DND-41 (cell line): ENCODE measurements at regions not wholly inside any gene's neighbourhood (a gene's known extent, or its start where the extent isn't known, plus 50 kb on each side); places are given as distances from the start of the nearest gene placed in this dataset.
A peak's percentile ranks its signal among the peaks of the same experiment; 100 is the strongest.
"Not testable (repeated sequence)": the region's sequence is repeated elsewhere in the genome, so short reads cannot be mapped to it uniquely, and the experiment has no call there.

Experiments used
- ATAC-seq: fragments of 200-7000 bp; cut with Tn5 transposase; 3 replicates; pipeline ENCODE4 v1.9.1; 2021; ENCODE audit warnings: low read depth; ENCODE audit not compliant: insufficient read depth
- DNase-seq: peaks from one replicate; pipeline ENCODE4 v3.0.0-alpha.2; 2020
- H2AFZ ChIP-seq: 2 replicates; pipeline ENCODE4 v1.6.0; 2012; ENCODE audit warnings: low read depth, low read length
- H3K27ac ChIP-seq: 2 replicates; pipeline ENCODE4 v1.5.1; 2012; ENCODE audit warnings: low read length, inconsistent platforms
- H3K27me3 ChIP-seq: fragments of 200-600 bp; sonication (generic); 2 replicates; pipeline ENCODE4 v1.6.0; 2012; ENCODE audit warnings: low read length, mild to moderate bottlenecking, inconsistent platforms; ENCODE audit not compliant: insufficient read depth, poor library complexity
- H3K36me3 ChIP-seq: 2 replicates; pipeline ENCODE4 v1.5.1; 2012; ENCODE audit warnings: low read length, inconsistent platforms; ENCODE audit not compliant: insufficient read depth
- H3K4me1 ChIP-seq: 2 replicates; pipeline ENCODE4 v1.5.1; 2012; ENCODE audit warnings: mild to moderate bottlenecking, low read length; ENCODE audit not compliant: insufficient read depth
- H3K4me2 ChIP-seq: 2 replicates; pipeline ENCODE4 v1.6.0; 2012; ENCODE audit warnings: mild to moderate bottlenecking, moderate library complexity, low read length, inconsistent platforms; ENCODE audit not compliant: insufficient read depth
- H3K4me3 ChIP-seq, 2 experiments: fragments of 200-600 bp in 1 of 2; shearing (Covaris generic) in 1 of 2; 2 replicates each; pipeline ENCODE4 v1.5.1; 2012 to 2016; ENCODE audit warnings: inconsistent platforms in 2 of 2, low read length in 2 of 2, mild to moderate bottlenecking in 2 of 2, low read depth in 1 of 2, moderate library complexity in 1 of 2
- H3K79me2 ChIP-seq: 2 replicates; pipeline ENCODE4 v1.6.0; 2012; ENCODE audit warnings: low read length, inconsistent platforms; ENCODE audit not compliant: insufficient read depth
- H3K9ac ChIP-seq: 2 replicates; pipeline ENCODE4 v1.6.0; 2012; ENCODE audit warnings: low read depth, mild to moderate bottlenecking, inconsistent platforms, low read length, moderate library complexity
- H3K9me3 ChIP-seq: 2 replicates; pipeline ENCODE4 v1.5.1; 2012; ENCODE audit warnings: low read length, moderate library complexity, mild to moderate bottlenecking, inconsistent platforms; ENCODE audit not compliant: insufficient read depth, severe bottlenecking
- H4K20me1 ChIP-seq: 2 replicates; pipeline ENCODE4 v1.6.0; 2012; ENCODE audit warnings: low read length; ENCODE audit not compliant: insufficient read depth
- EZH2 ChIP-seq: IDR thresholded peaks from 3 replicates; pipeline ENCODE4 v1.6.1; 2012; ENCODE audit warnings: borderline replicate concordance, low read depth, mild to moderate bottlenecking, moderate library complexity, low read length, inconsistent platforms; ENCODE audit not compliant: severe bottlenecking
- TF ChIP-seq, protein P1 (sequence below): IDR thresholded peaks from 2 replicates; pipeline ENCODE4 v1.5.1; 2012; ENCODE audit warnings: borderline replicate concordance, low read length, moderate library complexity, mild to moderate bottlenecking; ENCODE audit not compliant: poor library complexity, severe bottlenecking; ENCODE audit errors: extremely low read depth

- no peak overlapping the region for H3K27ac ChIP-seq
- H3K9me3 ChIP-seq = peaks cover 21% of the 10 kb centered on the region
- TF ChIP-seq, protein P1, sequence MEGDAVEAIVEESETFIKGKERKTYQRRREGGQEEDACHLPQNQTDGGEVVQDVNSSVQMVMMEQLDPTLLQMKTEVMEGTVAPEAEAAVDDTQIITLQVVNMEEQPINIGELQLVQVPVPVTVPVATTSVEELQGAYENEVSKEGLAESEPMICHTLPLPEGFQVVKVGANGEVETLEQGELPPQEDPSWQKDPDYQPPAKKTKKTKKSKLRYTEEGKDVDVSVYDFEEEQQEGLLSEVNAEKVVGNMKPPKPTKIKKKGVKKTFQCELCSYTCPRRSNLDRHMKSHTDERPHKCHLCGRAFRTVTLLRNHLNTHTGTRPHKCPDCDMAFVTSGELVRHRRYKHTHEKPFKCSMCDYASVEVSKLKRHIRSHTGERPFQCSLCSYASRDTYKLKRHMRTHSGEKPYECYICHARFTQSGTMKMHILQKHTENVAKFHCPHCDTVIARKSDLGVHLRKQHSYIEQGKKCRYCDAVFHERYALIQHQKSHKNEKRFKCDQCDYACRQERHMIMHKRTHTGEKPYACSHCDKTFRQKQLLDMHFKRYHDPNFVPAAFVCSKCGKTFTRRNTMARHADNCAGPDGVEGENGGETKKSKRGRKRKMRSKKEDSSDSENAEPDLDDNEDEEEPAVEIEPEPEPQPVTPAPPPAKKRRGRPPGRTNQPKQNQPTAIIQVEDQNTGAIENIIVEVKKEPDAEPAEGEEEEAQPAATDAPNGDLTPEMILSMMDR = no peak
- TF ChIP-seq EZH2 = no peak
- ATAC-seq = no peak
- H3K9ac ChIP-seq = no peak overlapping the region
- DNase-seq = no peak
- H3K4me1 ChIP-seq = peaks cover 10% of the 10 kb centered on the region
- H3K27me3 ChIP-seq = no peaks in the 10 kb centered on the region
- H3K4me3 ChIP-seq = no peak overlapping the region
- H3K79me2 ChIP-seq = no peaks in the 10 kb centered on the region
- H3K36me3 ChIP-seq = no peaks in the 10 kb centered on the region
- no peak overlapping the region for H3K4me2 ChIP-seq
- H2AFZ ChIP-seq = peak overlapping the region; percentile 52; the same call in 1 of the 2 replicates
- H4K20me1 ChIP-seq = no peaks in the 10 kb centered on the region
These were observed 671.9 kb downstream of the UQCRFS1 start for GRCh38 chr19:28541029-28541428.

- H2AFZ ChIP-seq, H3K4me3 ChIP-seq, DNase-seq, H3K36me3 ChIP-seq, H4K20me1 ChIP-seq, H3K27me3 ChIP-seq, H3K79me2 ChIP-seq, H3K4me2 ChIP-seq, H3K27ac ChIP-seq, ATAC-seq, H3K9ac ChIP-seq: not testable (repeated sequence)
- Histone ChIP-seq H3K9me3 (peaks cover 21% of the 10 kb centered on the region), H3K4me1 (peaks cover 11% of the 10 kb centered on the region)
These were observed 672.6 kb downstream of the UQCRFS1 start for GRCh38 chr19:28540385-28540784.

DNA sequence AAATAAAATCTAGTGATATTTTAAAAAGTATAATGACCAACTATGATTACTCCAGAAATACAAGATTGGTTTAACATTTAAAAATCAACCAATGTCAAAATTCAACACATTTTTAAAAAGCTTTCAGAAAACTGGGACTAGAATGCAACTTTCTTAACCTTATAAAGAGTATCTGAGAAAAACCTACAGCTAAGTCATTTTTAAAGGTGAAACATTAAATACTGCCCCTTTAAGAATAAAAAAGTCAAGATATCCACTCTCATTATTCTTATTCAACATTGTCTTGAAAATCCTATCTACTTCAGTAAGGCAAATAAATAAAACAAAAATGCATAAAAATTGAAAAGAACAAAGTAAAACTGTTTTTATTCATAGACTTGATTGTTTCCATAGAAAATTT, 673.2 kb downstream of the UQCRFS1 start:
- DNase-seq (no peak), ATAC-seq (no peak)
- no peaks in the 10 kb centered on the region for H3K27me3 ChIP-seq
- no peak overlapping the region for H3K4me2 ChIP-seq
- no peaks in the 10 kb centered on the region for H4K20me1 ChIP-seq
- H2AFZ ChIP-seq = no peak overlapping the region
- no peaks in the 10 kb centered on the region for H3K36me3 ChIP-seq
- H3K4me1 ChIP-seq = peaks cover 13% of the 10 kb centered on the region
- peaks cover 21% of the 10 kb centered on the region for H3K9me3 ChIP-seq
- H3K27ac ChIP-seq = no peak overlapping the region
- no peak overlapping the region for H3K4me3 ChIP-seq
- no peak for TF ChIP-seq EZH2
- no peaks in the 10 kb centered on the region for H3K79me2 ChIP-seq
- H3K9ac ChIP-seq = no peak overlapping the region

DNA sequence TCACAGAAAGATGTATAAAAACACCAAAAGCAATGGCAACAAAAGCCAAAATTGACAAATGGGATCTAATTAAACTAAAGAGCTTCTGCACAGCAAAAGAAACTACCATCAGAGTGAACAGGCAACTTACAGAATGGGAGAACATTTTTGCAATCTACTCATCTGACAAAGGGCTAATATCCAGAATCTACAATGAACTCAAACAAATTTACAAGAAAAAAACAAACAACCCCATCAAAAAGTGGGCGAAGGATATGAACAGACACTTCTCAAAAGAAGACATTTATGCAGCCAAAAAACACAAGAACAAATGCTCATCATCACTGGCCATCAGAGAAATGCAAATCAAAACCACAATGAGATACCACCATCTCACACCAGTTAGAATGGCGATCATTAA, 674.4 kb downstream of the UQCRFS1 start:
- DNase-seq, H3K4me2 ChIP-seq, H3K4me3 ChIP-seq, H3K27me3 ChIP-seq, H3K9ac ChIP-seq, H3K79me2 ChIP-seq, H3K27ac ChIP-seq, H3K36me3 ChIP-seq, ATAC-seq, H2AFZ ChIP-seq, H4K20me1 ChIP-seq: not testable (repeated sequence)
- Histone ChIP-seq H3K9me3 (peaks cover 21% of the 10 kb centered on the region), H3K4me1 (peaks cover 13% of the 10 kb centered on the region)

DNA sequence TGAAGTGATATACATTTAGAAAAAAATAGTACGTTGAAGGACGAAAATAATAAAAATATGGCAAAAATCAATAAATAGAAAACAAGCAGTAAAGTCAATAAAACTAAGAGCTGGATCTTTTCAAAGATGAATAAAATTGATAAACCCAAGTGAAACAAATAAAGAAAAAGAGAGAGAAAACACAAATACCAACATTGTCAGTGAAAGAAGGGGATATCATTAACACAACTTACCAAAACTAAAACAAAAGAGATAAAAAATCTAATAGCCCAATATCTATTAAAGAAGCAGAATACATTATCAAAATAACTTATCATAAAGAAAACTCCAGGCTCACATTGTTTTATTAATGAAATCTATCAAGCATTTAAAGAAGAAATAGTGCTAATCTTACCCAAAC, 675.1 kb downstream of the UQCRFS1 start:
- Histone ChIP-seq H3K4me2 (no peak overlapping the region), H3K27me3 (no peaks in the 10 kb centered on the region), H3K27ac (no peak overlapping the region), H3K9ac (no peak overlapping the region), H3K9me3 (peaks cover 21% of the 10 kb centered on the region), H2AFZ (no peak overlapping the region), H3K4me1 (peaks cover 8% of the 10 kb centered on the region), H3K79me2 (no peaks in the 10 kb centered on the region), H3K4me3 (no peak overlapping the region), H3K36me3 (no peaks in the 10 kb centered on the region), H4K20me1 (no peaks in the 10 kb centered on the region)
- DNase-seq (no peak), ATAC-seq (no peak)
- TF ChIP-seq EZH2 = no peak
